ENCODE measurements at regions not wholly inside any gene's neighbourhood (a gene's known extent, or its start where the extent isn't known, plus 50 kb on each side); places are given as distances from the start of the nearest gene placed in this dataset.

DNA sequence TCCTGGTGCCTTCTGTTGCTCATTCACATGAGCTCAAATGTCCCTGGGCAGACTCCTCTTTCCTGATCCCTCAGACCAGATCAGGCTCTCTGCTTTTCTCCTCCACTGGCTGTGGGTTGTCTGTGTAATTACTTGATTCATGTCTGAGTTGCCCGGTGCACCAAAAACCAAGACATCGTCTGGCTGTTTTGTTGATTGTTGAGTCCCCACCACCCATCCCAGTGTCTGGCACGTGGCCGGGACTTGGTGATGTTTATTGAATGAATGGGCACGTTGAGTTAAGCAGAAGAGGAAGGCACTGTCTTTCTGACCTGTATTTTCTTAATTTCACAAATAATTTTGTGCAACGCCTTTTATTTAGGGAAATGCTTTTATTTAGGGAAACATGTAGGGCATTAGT is 499.1 kb upstream of the HS6ST1 start:
- no peak overlapping the region for H3K27ac ChIP-seq
- no peaks in the 10 kb centered on the region for H3K27me3 ChIP-seq
- no peaks in the 10 kb centered on the region for H3K36me3 ChIP-seq
- H3K4me3 ChIP-seq (ENCODE audit: low read depth in 1 of 2, low read length in 1 of 2): no peak overlapping the region
- no peaks in the 10 kb centered on the region for H3K4me1 ChIP-seq (ENCODE audit: control insufficient read depth in 1 of 2, insufficient read depth in 1 of 2, low read depth in 1 of 2, low read length in 1 of 2)
- H3K9me3 ChIP-seq: no peaks in the 10 kb centered on the region
- TF ChIP-seq, protein P1, sequence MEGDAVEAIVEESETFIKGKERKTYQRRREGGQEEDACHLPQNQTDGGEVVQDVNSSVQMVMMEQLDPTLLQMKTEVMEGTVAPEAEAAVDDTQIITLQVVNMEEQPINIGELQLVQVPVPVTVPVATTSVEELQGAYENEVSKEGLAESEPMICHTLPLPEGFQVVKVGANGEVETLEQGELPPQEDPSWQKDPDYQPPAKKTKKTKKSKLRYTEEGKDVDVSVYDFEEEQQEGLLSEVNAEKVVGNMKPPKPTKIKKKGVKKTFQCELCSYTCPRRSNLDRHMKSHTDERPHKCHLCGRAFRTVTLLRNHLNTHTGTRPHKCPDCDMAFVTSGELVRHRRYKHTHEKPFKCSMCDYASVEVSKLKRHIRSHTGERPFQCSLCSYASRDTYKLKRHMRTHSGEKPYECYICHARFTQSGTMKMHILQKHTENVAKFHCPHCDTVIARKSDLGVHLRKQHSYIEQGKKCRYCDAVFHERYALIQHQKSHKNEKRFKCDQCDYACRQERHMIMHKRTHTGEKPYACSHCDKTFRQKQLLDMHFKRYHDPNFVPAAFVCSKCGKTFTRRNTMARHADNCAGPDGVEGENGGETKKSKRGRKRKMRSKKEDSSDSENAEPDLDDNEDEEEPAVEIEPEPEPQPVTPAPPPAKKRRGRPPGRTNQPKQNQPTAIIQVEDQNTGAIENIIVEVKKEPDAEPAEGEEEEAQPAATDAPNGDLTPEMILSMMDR (IDR thresholded peaks at IDR 0.05): no peak

- no peaks in the 10 kb centered on the region for H3K9me3 ChIP-seq
- H3K27me3 ChIP-seq: no peaks in the 10 kb centered on the region
- TF ChIP-seq, protein P1 (IDR thresholded peaks at IDR 0.05): no peak
- no peak overlapping the region for H3K27ac ChIP-seq
- no peaks in the 10 kb centered on the region for H3K36me3 ChIP-seq
- no peaks in the 10 kb centered on the region for H3K4me1 ChIP-seq (ENCODE audit: control insufficient read depth in 1 of 2, insufficient read depth in 1 of 2, low read depth in 1 of 2, low read length in 1 of 2)
- H3K4me3 ChIP-seq (ENCODE audit: low read depth in 1 of 2, low read length in 1 of 2): no peak overlapping the region
These were observed 499.6 kb upstream of the HS6ST1 start for GRCh38 chr2:128818248-128818647.

DNA sequence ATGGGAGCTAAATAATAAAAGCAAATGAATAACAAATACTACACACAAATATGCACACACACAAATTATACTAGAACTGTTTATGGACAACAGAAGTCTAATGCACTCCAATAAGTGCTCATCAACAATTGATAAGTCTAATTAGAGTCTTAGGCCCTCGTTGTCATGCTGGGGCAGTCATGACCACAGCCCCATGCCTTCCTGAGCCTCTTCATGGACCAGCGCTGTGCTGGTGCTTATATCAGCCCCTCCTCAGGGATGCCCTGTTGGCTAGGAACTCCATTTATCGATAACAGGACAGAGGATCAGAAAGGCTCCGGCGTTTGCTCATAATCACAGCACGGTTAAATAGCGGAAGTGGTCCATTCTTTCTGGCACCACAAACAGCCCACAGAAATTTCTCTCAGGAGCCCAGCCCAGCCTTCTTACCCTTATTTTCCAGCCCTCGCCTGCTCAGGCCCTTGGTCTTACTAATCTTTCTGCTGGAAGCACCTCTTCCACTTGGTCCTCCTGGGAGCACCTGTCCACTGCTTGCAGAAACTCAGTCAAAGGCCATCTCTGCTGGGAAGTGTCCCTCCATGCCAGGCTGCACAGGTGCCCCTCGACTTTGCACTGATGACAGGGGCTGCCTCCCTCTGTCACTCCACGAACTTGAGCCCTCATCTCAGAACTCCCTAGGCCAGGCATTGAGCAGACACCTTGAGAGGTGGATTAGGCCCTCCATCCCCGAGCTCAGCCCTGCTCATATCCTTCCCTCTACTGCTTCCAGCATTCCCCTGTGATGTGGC is 500.2 kb upstream of the HS6ST1 start:
- TF ChIP-seq, protein P1 (IDR thresholded peaks at IDR 0.05): no peak
- no peak overlapping the region for H3K4me3 ChIP-seq (ENCODE audit: low read depth in 1 of 2, low read length in 1 of 2)
- no peaks in the 10 kb centered on the region for H3K9me3 ChIP-seq
- no peaks in the 10 kb centered on the region for H3K27me3 ChIP-seq
- H3K4me1 ChIP-seq (ENCODE audit: control insufficient read depth in 1 of 2, insufficient read depth in 1 of 2, low read depth in 1 of 2, low read length in 1 of 2): no peaks in the 10 kb centered on the region
- H3K27ac ChIP-seq: no peak overlapping the region
- H3K36me3 ChIP-seq: no peaks in the 10 kb centered on the region

DNA sequence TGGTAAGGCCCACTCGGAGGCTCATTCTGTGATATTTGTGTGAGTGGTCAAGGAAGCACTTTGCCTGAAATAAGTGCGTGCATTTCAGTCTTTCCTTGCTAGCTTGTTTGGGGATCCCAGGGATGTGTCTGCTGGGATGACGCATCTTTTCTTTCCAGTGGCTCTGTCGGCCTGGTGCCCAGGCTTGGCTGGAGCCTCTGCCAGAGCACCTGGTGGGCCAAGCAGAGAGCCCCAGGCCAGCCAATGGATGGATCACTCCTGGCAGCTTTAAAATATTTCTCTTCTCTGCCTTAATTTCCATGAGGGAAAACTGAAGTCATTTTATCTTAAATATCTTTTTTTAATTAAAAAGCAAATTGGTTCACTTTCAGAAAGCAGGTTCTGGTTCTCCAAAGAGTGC is 501.8 kb upstream of the HS6ST1 start:
- no peaks in the 10 kb centered on the region for H3K9me3 ChIP-seq
- TF ChIP-seq, protein P1 (IDR thresholded peaks at IDR 0.05): no peak
- no peaks in the 10 kb centered on the region for H3K4me1 ChIP-seq (ENCODE audit: control insufficient read depth in 1 of 2, insufficient read depth in 1 of 2, low read depth in 1 of 2, low read length in 1 of 2)
- no peak overlapping the region for H3K4me3 ChIP-seq (ENCODE audit: low read depth in 1 of 2, low read length in 1 of 2)
- H3K36me3 ChIP-seq: no peaks in the 10 kb centered on the region
- no peak overlapping the region for H3K27ac ChIP-seq
- H3K27me3 ChIP-seq: no peaks in the 10 kb centered on the region

DNA sequence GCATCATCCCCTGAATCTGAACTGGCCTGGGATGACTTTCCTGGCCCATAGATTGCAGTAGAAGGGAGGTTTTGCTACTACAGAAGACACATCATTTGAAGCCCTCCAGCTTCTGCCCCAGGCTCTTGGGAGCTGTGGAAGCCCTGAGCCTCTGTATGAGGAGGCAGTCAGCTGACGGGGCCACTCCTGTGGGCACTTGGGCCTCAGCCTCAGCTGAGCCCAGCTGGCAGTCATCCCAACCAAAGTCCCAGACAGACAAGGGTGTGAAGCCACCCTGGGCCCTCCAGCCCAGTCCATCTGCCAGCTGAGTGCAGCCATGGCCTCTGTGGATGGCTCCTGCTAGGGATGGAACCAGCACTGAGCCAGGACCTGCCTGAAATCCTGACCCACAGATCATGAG is 502.3 kb upstream of the HS6ST1 start:
- Histone ChIP-seq H3K9me3 (no peaks in the 10 kb centered on the region), H3K27me3 (no peaks in the 10 kb centered on the region), H3K27ac (no peak overlapping the region), H3K4me1 (ENCODE audit: control insufficient read depth in 1 of 2, insufficient read depth in 1 of 2, low read depth in 1 of 2, low read length in 1 of 2) (no peaks in the 10 kb centered on the region), H3K36me3 (no peaks in the 10 kb centered on the region), H3K4me3 (ENCODE audit: low read depth in 1 of 2, low read length in 1 of 2) (no peak overlapping the region)
- TF ChIP-seq, protein P1 (IDR thresholded peaks at IDR 0.05): no peak
